ENCODE measurements at regions not wholly inside any gene's neighbourhood (a gene's known extent, or its start where the extent isn't known, plus 50 kb on each side); places are given as distances from the start of the nearest gene placed in this dataset.
"Not testable (repeated sequence)": the region's sequence is repeated elsewhere in the genome, so short reads cannot be mapped to it uniquely, and the experiment has no call there.

DNA sequence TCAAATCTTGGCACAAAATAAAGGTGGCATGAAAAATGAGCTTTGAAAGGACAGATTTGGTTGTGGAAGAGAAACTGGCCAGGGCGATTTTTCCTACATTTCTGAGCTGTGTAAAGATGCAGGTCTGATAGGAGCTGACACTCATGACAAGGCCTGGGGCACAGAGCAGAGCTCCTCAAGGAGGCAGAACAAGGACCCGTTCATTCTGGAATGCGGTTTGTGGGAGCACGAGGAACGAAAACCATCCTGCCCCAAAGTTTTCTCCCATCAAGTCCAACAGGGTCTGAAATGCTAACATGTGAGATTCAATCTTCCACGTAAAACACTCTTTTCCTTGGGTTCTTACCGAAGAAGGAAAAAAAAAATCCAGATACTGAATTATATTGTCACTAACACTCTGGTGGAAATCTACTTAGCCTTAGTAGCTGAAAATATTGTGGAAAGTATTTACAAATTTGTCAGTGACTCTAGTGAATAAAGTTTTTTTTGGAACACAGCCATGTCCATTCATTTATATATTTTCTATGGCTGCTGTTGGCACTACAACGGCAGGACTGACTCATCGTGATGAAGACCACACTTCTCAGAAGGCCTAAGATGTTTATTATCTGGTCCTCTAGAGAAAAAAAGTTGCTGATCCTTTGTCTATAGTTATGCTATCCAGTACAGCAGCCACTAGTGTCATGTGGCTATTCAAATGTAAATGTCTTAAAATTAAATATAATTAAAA lies 215.7 kb downstream of the BAMBI start:
- Mint-ChIP-seq H3K4me3 (no peak overlapping the region), H3K27ac (ENCODE audit: unreplicated experiment) (no peak overlapping the region), H3K27me3 (ENCODE audit: low read depth) (peaks cover 5% of the 10 kb centered on the region), H3K9me3 (peaks cover 3% of the 10 kb centered on the region), H3K36me3 (ENCODE audit: low read depth) (peaks cover 3% of the 10 kb centered on the region), H3K4me1 (peaks cover 31% of the 10 kb centered on the region)
- TF ChIP-seq, protein P1, sequence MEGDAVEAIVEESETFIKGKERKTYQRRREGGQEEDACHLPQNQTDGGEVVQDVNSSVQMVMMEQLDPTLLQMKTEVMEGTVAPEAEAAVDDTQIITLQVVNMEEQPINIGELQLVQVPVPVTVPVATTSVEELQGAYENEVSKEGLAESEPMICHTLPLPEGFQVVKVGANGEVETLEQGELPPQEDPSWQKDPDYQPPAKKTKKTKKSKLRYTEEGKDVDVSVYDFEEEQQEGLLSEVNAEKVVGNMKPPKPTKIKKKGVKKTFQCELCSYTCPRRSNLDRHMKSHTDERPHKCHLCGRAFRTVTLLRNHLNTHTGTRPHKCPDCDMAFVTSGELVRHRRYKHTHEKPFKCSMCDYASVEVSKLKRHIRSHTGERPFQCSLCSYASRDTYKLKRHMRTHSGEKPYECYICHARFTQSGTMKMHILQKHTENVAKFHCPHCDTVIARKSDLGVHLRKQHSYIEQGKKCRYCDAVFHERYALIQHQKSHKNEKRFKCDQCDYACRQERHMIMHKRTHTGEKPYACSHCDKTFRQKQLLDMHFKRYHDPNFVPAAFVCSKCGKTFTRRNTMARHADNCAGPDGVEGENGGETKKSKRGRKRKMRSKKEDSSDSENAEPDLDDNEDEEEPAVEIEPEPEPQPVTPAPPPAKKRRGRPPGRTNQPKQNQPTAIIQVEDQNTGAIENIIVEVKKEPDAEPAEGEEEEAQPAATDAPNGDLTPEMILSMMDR (conservative IDR thresholded peaks at IDR 0.05), result no peak
- no peak for DNase-seq (ENCODE audit: low read depth, low spot score)

DNA sequence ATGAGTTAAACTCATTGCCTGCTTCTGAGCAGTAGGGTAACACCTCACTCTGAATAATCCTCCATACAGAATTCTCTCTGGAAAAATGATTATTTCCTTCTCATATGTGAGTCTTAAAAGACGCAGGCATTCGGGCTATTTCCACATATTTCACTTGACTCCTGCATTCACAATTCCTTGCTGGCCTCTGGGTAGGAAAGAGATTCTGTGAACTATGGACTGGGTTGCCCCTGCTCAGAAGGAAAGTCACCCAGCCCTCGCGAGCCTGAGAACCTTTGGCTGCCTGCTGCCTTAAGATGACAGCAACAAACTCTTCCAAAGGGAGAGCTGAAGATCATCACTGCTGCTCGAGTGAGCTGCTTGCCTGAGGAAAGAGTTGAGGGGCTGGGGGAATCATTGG lies 216.8 kb downstream of the BAMBI start:
- Mint-ChIP-seq H3K36me3 (ENCODE audit: low read depth) (peaks cover 3% of the 10 kb centered on the region), H3K27ac (ENCODE audit: unreplicated experiment) (no peak overlapping the region), H3K4me3 (no peak overlapping the region), H3K9me3 (peaks cover 3% of the 10 kb centered on the region), H3K27me3 (ENCODE audit: low read depth) (peaks cover 5% of the 10 kb centered on the region), H3K4me1 (peaks cover 34% of the 10 kb centered on the region)
- TF ChIP-seq, protein P1 (conservative IDR thresholded peaks at IDR 0.05), result no peak
- DNase-seq (ENCODE audit: low read depth, low spot score), result no peak

DNA sequence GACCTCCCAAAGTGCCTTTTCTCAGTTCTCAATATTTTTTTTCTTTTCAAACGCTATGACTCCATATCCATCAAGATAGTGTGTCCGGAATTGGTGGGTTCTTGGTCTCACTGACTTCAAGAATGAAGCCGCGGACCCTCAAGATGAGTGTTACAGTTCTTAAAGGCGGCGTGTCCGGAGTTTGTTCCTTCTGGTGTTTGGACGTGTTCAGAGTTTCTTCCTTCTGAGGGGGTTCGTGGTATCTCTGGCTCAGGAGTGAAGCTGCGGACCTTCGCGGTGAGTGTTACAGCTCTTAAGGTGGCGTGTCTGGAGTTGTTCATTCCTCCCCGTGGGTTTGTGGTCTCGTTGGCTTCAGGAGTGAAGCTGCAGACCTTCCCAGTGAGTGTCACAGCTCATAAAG lies 218.3 kb downstream of the BAMBI start:
- H3K27me3 Mint-ChIP-seq (ENCODE audit: low read depth); H3K4me3 Mint-ChIP-seq; H3K27ac Mint-ChIP-seq (ENCODE audit: unreplicated experiment); H3K9me3 Mint-ChIP-seq; DNase-seq (ENCODE audit: low read depth, low spot score); H3K36me3 Mint-ChIP-seq (ENCODE audit: low read depth): not testable (repeated sequence)
- H3K4me1 Mint-ChIP-seq, result peaks cover 34% of the 10 kb centered on the region

DNA sequence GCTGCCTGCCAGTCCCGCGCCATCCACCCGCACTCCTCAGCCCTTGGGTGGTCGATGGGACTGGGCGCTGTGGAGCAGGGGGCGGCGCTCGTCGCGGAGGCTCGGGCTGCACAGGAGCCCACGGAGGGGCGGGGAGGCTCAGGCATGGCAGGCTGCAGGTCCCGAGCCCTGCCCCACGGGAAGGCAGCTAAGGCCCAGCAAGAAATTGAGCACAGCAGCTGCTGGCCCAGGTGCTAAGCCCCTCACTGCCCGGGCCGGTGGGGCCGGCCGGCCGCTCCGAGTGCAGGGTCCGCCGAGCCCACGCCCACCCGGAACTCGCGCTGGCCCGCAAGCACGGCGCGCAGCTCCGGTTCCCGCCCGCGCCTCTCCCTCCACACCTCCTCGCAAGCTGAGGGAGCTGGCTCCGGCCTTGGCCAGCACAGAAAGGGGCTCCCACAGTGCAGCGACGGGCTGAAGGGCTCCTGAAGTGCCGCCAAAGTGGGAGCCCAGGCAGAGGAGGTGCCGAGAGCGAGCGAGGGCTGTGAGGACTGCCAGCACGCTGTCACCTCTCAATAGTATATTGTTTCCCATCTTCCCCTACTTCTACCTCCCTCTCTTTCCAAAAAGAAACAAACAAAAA lies 219.6 kb downstream of the BAMBI start:
- not testable (repeated sequence) for H3K9me3 Mint-ChIP-seq; H3K36me3 Mint-ChIP-seq (ENCODE audit: low read depth); H3K27me3 Mint-ChIP-seq (ENCODE audit: low read depth); DNase-seq (ENCODE audit: low read depth, low spot score); H3K27ac Mint-ChIP-seq (ENCODE audit: unreplicated experiment)
- peak overlapping the region; percentile 42 for H3K4me3 Mint-ChIP-seq
- peaks cover 34% of the 10 kb centered on the region for H3K4me1 Mint-ChIP-seq

DNA sequence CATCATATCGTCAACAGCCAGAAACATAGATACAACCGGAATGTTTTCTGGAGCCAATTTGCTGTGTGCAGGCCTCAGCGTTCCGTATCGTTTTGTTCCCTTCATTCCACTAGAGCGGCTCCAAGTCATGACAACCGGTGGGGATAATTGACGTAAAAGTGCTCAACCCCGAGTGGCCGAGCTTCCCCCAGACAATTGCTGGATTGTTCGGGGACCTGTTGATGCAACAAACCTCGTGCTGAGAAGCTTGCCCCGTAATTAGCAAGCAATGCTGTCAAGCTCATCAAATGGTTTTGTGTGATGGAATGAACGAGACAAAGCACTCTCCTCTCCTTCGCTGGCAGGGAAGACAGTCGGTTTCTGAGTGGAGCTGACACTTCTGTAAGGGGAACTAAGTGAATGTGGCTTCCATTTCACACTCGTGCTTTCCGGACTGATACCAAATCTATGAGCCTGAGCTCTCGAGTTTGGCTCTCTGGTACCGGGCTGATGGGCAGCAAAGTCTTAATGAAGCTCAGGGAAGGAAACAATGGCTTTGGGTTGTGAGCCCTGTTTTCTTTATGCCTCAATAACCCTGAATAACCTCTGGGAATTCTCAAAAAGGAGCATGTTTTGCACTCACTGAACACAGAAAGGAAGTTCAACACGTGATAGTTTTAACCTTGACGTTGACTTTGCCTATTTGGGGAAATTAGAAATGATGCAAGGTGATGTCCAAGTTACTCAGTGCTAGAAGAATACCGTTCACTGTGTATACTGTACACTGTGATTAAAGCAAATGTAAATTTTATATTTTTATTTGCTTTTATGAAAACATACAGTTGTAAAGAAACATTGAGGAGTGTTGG lies 220.5 kb downstream of the BAMBI start:
- Mint-ChIP-seq H3K9me3 (peaks cover 3% of the 10 kb centered on the region), H3K27me3 (ENCODE audit: low read depth) (peaks cover 6% of the 10 kb centered on the region), H3K36me3 (ENCODE audit: low read depth) (peaks cover 3% of the 10 kb centered on the region), H3K4me1 (peaks cover 29% of the 10 kb centered on the region), H3K27ac (ENCODE audit: unreplicated experiment) (peak overlapping the region; percentile 79), H3K4me3 (peak overlapping the region; percentile 42)
- TF ChIP-seq, protein P1 (conservative IDR thresholded peaks at IDR 0.05), result no peak
- peak; percentile 18 for DNase-seq (ENCODE audit: low read depth, low spot score)

DNA sequence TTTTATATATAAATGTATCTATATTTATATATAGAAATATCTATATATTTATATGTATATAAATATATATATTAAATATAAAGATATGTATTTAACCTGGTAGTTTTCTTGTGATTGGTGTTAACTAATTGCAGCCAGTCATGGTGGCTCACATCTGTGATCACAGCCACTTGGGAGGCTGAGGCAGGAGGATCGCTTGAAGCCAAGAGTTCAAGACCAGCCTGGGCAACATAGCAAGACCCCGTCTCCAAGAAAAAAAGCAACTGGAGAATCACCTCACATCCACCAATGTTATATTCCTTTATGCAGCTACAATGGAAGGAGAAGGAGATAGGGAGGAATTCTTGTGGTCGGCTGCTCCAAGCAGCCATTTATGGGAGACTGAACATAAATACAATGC lies 224.9 kb downstream of the BAMBI start:
- peaks cover 2% of the 10 kb centered on the region for H3K36me3 Mint-ChIP-seq (ENCODE audit: low read depth)
- H3K4me1 Mint-ChIP-seq, result peaks cover 43% of the 10 kb centered on the region
- no peak overlapping the region for H3K27ac Mint-ChIP-seq (ENCODE audit: unreplicated experiment)
- H3K4me3 Mint-ChIP-seq, result no peak overlapping the region
- H3K9me3 Mint-ChIP-seq, result peaks cover 2% of the 10 kb centered on the region
- peaks cover 3% of the 10 kb centered on the region for H3K27me3 Mint-ChIP-seq (ENCODE audit: low read depth)
- no peak for DNase-seq (ENCODE audit: low read depth, low spot score)
- TF ChIP-seq, protein P1 (conservative IDR thresholded peaks at IDR 0.05), result no peak

Measured in neural crest cell (in vitro differentiated cells).